DMS114 treated with DMSO at 0.1 percent for 48 hours (cell line): ENCODE measurements at regions not wholly inside any gene's neighbourhood (a gene's known extent, or its start where the extent isn't known, plus 50 kb on each side); places are given as distances from the start of the nearest gene placed in this dataset.

ENCODE experiments used
- DNase-seq: peaks from one replicate; lab custom pipeline; 2025; ENCODE audit not compliant: unreplicated experiment; lab: John Stamatoyannopoulos, UW

DNA sequence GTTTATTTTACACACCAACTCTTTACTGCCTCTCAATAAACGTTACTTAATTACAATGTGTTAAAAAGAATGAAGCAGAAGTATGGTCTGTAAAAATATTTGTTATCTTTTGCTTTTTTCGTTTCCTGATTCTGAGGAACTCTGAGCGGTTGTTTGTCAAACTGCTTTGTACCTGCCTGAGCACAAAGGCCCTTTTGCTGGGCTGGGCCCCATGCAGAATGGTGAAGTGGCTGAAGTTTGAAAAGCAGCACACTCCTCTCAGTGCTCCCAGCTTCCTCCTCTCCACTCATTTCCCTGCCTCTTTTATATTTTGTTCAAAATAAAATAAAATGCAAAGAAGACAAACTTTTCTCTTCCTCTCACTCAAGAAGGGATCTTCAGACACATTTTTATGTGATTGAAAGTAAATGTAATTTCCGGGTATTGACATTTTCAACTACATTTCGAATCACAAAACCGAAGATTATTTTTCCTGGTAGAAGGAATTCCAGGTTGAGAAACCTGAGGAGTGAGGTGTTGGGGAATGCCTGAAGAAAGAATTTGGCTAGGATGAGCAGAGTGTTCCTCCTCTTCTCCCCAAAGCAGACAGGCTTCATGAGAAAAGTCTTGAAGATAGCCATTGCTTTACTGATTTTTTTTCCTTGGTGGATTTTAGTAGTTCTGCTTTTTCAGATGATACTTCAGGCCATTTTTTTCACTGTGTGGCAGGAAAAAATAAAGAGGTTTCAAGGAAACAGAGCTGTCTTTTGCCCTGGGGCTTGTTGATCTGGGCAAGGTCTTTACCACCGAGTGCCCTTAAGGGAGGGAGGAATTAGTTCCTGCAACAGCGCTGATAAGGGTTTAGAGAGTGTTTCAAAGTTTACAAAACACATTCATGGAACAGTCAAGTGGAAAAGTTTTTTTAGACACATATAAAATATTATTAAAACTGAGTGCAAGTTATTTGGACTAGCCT is 229.8 kb downstream of the NFKBIZ start:
- DNase-seq: no peak

DNA sequence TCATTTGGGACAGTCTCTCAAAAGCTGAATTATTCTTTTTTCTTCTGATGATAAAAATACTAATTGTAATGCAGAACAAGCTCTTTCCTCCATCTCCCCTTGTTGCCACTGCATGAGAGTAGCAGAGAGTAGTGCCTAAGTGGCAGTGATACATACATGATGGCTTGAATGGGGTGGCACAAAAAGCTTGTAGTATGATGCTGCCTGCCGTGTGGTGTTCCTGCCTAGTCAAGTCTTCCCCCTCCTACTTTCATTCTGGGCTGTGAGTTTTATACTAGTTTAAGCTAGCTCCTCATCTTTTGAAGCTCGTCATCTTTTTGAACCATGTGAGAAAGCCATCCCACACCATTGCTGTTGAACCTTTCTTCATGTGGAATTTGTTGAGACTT is 230.5 kb downstream of the NFKBIZ start:
- no peak for DNase-seq

DNA sequence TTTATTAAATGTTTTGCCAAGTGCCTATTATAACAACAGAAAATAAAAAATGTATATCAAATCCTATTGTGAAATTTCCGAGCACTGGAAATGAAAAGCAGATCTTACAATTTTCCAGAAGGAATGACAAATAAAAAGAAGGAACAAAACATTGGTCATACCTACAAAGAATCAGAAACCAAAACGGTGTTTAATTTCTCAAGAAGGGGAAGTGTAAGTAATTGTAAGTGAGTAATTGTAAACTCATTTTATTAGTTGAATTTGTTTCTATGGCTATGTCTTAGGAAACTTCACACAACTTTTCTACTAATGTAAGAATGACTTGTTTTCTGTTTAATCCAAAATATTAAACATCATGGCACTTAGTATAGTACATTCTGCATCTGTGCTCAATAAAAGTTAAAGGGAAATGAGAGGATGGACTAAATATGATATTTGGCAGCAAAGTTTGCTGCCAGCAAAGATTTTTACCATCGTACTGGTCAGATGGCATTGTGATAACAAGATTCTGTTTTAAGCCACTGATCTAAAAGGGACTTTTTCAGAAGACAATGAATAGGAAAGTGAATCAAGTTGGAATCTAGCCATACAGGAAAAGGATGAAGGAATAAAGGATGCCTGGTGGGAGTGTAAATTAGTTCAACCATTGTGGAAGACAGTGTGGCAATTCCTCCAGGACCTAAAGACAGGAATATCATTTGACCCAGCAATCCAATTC is 232.4 kb downstream of the NFKBIZ start:
- no peak for DNase-seq

DNA sequence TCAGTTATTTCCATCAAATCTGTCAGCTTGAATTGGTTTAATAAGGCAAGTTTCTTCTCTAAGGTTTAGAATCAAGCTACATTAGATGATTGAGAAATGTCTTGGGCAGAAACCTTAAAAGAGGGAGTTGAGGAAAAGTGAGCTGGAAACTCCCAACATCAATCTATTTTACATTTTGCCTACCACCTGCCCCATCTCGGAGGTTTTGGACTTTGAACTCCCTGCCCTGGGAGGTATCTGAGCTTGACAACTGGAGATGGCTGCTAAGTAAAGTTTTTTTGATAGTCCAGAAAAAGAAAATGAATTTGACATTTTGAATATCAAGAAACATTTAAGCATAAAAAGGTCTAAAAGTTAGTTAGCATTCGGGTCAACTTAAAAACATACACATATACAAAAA is 234.2 kb downstream of the NFKBIZ start:
- DNase-seq: no peak

DNA sequence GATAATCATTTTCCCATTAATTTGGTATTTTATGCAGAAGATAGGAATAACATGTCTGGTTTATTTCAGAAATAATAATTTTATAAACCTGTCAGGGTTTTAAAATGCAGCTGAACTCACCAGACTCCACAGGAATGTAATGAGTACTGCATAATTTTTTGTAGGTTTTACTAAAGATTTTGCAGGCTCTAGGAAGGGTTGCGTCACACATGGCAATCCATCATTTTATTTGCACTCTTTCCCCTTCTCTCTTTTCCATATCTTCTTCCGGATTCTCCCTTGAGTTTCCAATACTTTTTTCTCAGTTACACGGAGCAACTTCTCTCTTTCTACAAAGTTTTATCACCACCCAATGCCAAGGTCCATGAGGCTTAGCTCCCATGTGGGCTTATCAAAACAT is 234.7 kb downstream of the NFKBIZ start:
- DNase-seq: no peak

DNA sequence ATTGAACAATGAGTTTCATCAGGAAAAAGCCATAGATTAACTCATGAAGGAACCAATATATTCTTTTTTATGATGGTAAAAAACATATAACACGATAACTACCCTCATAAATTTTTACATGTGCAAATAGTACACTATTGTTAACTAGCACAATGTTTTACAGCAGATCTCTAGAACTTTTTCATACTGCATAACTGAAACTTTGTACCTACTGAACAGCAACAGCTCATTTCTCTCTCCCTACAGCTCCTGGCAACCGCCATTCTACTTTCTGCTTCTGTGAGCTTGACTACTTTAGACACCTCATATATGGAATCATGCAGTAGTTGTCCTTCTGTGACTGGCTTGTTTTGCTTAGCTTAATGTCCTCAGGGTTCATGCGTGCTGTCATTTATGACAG is 235.4 kb downstream of the NFKBIZ start:
- no peak for DNase-seq

DNA sequence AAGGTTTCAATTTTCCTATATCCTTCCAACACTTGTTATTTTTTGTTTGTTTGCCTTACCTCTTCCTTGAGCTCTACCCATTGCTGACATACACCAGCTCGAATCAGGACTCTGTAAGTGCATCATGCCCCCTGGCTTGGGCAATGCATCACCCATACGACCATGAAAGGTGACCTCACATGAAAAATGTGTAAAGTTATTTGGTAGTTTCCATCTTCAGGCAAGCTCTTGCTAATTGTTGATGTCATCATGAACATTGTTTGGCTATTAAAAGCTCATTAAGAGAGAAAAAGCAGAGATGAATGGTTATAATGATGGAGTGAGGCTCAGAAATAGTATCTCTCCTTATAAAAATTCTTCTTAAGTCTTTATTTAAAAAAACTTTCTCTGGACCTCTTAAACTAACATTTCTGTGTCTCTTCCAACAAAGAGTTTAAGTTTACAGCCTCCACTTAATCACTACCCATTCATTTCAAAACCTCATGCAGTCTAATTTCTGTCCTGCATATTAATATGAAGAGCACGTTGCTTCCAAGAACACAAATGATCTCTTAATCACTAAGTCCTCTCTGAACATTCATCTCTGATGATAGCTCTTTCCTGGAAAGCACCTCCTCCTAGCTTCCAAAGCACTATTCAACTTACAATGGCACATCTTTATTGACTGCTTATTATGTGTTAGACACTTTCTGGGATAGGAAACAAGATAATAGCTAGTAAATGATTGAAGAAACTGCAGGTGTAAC is 236.3 kb downstream of the NFKBIZ start:
- no peak for DNase-seq

DNA sequence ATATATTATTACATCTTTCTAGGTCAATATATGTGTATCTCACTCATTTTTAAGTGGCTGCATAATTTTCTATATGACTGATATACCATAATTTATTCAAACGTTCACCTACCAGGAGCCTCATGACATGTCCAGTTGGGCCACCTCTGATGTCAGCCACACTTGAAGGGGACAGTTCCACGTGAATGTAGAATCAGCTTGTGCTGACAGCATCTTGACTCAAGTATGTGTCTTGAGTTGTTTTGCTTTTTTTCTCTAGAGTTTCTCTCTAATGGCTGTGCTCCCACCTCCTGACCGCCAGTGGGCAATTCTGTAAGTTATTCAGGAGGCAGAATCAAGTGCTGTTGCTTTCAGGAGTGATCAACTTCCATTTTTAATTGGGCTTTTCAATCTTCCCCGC is 237.9 kb downstream of the NFKBIZ start:
- DNase-seq: no peak

DNA sequence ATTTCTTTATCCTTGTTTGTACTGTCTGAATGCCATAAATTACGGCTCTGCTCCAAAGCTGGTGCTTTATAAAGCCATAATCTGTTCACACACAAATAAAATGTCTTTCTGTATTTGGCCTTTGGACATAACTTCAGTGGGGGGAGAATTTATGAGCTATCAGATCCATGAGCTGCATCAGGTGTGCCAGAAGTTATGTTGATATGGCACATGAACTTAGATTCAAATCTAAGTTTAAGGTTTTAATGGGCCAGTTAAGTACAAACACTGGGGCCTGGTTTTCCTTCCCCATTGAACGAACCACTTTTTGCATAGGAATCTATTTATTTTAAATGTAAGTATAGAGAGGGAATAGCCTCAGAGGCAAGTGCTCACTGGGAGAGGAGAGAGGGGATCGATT is 239.9 kb downstream of the NFKBIZ start:
- DNase-seq: no peak

DNA sequence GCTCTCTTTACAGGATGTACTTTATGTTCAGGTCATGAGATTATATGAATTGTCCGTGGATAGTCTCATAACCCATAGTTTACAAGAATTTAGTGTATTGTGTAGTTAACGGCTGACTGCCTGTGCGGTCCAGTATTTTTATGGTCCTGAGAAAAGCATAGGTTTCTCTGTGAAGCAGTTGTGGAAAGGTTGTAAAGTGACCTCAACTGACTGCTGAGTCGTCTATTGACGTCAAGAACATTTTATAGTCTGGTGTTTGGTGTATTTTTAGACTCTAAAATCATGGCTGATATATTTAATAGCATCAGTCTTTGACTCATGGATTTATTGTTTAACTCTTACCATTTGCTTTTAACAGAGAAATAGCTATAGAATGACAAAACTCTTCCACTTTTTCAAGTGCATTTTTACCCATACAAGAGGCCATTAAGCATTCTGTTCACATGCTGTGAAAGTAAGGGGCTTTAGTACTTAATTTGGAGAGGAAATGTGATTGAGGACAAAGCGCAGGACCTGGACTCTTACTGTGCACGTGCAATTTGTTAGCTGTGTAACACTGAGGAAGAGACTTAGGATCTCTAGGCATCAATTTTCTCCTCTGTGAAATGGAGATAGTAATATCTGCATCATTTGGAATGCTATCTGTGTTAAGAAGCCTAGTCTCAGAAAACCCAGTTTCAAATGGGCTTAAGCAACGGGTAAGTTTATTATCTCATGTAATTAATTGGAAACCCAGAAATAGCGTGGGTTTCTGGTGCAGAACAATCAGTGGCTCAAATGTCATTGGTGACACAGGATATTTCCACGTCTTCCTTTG is 240.8 kb downstream of the NFKBIZ start:
- no peak for DNase-seq

DNA sequence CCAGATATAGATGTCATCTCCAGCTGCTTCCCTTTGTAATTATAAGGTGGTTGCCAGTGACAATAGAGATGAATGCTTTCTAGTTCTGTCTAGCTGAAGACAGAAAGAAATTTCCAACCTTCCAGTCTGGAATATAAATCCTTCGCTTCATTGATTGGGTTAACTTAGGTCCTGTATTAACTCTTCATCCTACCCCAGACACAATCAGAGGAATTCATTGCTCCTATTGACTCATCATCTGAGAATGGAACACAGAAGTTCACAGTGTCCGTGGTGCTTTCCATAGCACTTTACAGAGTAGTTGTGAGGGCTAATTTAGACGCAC is 241.4 kb downstream of the NFKBIZ start:
- DNase-seq: no peak

DNA sequence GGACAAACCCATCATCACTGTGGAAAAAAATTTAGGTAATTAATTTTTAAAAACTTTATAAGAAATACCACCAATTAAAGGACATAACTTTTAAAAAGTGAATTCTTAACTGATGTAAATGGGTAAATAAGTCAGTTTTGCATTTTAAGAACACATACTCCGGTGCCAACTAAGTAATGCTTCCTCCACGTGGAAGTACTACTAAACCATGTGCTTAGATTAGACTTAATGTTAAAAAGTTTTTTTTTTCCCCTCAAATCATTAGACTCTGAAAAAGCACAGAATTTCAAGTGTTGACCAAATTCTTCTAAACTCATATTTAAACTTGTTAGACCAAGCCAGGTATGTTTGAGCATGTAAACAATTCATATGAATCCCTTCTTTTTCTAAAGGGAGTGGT is 242.0 kb downstream of the NFKBIZ start:
- DNase-seq: no peak

DNA sequence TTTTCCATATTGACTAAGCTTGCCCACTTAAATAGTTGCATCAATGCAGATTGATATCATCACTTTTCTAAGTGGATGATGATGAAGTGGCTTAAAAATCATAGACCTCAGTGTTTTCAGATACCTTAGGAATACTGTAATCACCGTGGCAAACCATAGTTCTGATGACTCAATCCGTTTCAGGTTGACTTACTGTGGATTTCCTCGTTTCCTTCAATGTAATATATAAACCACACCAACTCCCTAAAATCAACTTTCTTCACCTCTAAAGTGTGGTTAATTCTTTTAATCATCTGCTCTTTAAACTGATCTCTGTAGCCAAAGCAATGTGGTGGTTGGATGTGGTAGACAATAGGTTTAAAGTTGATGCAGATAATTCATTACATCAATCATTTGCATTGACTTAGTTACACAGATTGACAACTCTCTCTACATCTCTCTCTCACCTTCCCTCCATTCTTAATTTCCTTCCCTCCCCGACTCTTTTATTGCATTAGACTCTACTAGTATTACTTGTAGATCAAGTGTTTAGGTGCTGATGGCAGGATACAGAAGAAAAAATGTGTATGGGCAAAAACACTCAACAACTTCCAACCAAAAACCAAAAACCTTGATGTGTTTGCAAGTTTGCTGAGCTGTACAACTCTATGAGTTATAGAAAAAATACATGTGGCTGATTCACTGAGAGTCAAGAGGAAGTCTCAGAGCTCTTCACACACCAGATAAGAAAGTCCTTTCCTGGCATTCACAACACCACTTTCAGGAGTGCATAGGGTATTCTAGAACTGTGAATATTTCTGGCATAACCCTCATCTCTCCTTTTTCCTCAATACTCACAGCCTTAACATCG is 243.5 kb downstream of the NFKBIZ start:
- DNase-seq: no peak

DNA sequence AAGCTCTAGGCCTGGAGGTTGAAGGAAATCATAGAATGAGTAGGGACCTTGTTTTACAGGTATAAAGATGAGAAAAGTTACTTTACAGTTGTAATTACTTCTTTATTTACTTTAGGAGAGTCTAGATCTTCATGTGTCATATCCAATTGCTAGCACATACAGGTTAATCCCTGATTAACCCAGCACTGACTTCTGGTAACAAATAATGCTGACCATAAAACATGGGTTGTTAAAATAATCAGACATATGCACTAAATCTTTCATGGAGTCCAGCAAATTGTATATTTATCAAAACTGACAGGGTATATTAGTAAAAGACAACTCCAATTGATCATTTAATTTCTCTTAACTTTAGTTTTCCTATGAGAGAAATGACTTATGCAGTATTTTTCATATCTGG is 245.2 kb downstream of the NFKBIZ start:
- DNase-seq: no peak

DNA sequence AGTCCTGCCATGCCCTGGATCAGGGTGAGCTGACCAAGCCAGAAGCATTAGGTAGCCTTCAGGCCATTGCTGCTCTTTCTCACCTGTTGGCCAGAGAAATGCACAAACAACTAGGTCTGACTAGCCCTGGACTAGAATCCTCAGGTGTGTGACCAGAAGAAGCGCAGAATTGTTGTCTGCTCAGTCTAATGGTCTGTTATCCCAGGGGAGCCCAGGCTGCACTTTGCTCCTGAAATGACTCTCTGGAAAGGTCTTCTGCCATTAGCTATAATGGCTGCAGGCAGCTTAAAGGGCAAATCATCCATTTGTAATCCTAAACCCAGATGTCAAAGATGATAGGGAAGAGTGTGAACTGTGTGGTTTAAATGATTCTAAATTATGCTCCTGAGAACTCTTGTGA is 246.1 kb downstream of the NFKBIZ start:
- DNase-seq: no peak

DNA sequence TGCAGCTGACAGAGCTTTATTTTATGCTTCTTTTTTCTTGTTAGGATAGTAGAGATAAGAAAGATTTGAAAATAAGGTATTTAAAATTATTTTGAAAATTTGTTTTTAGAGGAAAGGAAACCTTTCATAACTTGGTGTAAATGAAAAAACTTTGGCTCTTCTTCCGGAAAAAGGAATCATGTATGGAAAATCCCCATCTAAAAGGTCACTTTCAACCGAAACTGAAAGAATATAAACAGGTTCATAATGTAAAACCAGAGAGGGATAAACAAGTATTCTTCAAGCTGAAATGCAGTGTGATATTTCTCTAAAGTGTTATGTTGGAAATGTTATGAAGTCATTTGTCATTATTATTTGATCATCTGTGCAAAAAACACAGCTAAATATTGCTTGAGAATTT is 246.8 kb downstream of the NFKBIZ start:
- DNase-seq: no peak

DNA sequence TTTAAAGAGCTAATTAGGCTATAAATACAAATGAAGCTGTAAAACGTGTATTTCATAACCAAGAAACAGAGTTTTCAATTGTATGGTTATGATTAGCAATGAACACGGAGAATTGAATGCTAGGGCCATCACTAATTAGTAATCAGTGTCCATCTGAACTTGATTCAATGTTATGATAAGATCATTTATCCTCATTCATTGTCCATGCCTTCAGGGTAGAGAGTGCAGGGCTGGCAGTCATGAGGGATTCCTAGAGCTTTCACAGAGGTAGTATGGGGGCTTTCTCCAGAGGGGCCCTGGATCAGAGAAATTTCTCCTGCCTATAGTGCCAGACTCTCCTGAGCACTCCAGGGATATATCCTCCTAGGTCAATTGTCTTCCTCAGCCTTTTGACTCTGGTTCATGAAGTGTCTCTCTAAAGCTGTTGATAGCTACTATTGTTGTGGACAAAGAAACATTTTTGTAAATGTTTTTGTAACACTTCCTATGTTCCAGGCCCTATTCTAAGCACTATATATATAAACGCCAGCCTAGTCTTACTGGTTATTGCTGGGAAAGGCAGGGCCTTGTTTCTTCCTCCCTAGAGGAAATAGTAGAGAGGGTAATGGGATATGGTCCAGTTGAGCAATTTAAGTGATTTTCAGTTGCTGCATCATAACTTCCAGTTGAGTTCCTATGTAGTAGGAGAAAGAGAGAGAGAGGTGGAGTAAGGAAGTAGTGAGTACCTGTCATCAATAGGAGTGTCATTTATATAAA is 249.0 kb downstream of the NFKBIZ start:
- DNase-seq: no peak

DNA sequence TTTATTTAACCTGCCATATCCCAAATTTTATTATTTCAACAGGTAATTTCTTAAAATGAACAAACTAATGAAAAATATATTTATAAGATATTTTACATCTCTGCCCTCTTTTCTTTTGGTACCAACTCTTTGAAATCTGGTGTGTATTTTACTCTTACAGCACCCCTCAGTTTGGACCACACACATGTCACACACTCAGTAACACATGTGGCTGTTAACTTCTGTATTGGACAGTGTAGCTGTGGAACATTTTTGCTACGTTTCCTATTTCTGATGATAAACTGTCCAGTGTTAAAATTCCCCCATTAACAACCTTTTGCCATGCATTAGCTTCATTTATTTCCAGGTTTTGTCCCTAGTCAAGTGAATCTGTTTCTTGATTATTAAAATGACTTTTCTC is 250.6 kb downstream of the NFKBIZ start:
- no peak for DNase-seq

DNA sequence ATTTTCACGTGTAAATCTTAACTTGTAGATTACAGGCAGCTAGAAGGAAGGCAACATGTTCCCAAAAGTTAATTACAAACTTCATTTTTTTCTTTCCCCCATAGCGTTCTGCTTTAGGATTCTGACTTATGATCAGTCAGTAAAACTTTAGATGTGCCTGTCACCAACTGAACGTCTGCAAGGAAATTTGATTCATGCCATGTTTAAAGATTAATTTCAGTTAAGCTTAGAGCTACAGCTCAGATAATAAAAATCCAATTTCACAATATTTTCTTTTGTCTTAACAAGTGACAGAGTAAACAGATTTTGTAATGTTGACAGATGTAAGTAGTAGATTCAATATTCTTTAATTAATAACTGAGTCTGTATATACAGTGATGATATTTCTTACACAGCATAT is 253.1 kb downstream of the NFKBIZ start:
- no peak for DNase-seq
